NB4 (cell line): ENCODE measurements at regions not wholly inside any gene's neighbourhood (a gene's known extent, or its start where the extent isn't known, plus 50 kb on each side); places are given as distances from the start of the nearest gene placed in this dataset.

Experiments
- CTCF ChIP-seq: IDR thresholded peaks from one replicate; pipeline ENCODE4 v1.5.1; 2012; ENCODE audit warnings: low read depth, low read length
- MAX ChIP-seq: IDR thresholded peaks from 2 replicates; pipeline ENCODE4 v1.6.1; 2011; ENCODE audit warnings: low read depth, low read length
- POLR2A ChIP-seq: IDR thresholded peaks from 2 replicates; pipeline ENCODE4 v1.6.1; 2011; ENCODE audit warnings: mild to moderate bottlenecking; ENCODE audit not compliant: insufficient read length; ENCODE audit errors: extremely low read depth

- no peak for TF ChIP-seq POLR2A
- no peak for TF ChIP-seq CTCF
- no peak for TF ChIP-seq MAX
Measured at GRCh38 chr14:104509673-104510072, 69.9 kb upstream of the C14orf180 start.
